ENCODE measurements at regions not wholly inside any gene's neighbourhood (a gene's known extent, or its start where the extent isn't known, plus 50 kb on each side); places are given as distances from the start of the nearest gene placed in this dataset.

DNA sequence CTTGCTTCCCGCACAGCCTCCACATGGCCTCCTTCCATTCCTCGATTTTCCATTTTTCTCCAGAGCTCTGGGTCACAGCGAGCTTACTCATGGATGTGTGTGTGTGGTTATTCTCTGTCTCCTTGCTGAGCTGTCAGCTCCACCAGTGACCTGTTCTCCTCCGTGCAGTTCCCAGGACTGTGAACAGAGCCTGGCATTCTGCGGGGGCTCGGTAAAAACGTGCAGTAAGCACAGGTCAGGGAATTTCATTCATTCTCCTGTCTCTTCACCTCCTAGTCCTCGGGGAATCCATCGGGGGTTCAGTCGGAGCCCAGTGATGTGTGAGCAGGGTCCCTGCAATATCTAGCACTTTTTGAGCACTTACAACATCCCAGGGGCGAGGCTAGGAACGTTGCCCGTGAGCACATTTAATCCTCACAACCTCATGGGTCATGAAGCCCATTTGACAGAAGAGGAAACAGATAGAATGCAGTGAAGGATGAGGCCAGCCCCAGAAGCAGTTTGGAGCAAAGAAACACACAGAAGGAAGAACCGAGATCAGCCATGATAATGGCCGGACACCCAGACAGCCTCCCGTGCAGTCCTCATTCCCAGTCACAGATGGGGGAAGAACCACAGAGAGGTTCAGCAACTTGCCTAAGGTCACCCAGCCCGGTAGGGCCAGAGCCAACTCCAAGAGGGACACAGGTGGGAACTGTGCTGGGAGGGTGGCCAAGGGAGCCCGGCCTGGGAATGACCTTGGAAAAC lies 183.2 kb upstream of the GSE1 start:
- TF ChIP-seq, protein P1, sequence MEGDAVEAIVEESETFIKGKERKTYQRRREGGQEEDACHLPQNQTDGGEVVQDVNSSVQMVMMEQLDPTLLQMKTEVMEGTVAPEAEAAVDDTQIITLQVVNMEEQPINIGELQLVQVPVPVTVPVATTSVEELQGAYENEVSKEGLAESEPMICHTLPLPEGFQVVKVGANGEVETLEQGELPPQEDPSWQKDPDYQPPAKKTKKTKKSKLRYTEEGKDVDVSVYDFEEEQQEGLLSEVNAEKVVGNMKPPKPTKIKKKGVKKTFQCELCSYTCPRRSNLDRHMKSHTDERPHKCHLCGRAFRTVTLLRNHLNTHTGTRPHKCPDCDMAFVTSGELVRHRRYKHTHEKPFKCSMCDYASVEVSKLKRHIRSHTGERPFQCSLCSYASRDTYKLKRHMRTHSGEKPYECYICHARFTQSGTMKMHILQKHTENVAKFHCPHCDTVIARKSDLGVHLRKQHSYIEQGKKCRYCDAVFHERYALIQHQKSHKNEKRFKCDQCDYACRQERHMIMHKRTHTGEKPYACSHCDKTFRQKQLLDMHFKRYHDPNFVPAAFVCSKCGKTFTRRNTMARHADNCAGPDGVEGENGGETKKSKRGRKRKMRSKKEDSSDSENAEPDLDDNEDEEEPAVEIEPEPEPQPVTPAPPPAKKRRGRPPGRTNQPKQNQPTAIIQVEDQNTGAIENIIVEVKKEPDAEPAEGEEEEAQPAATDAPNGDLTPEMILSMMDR (IDR thresholded peaks at IDR 0.05; ENCODE audit: low read depth, low read length) = no peak
- no peaks in the 10 kb centered on the region for H3K9me3 ChIP-seq (ENCODE audit: low read depth)
- H3K4me1 ChIP-seq (ENCODE audit: low read depth) = peaks cover 22% of the 10 kb centered on the region
- no peak for DNase-seq (ENCODE audit: low read depth in 1 of 2, low spot score in 1 of 2)
- H3K4me3 ChIP-seq = no peak overlapping the region
- no peaks in the 10 kb centered on the region for H3K36me3 ChIP-seq
- no peaks in the 10 kb centered on the region for H3K27me3 ChIP-seq
- H3K27ac ChIP-seq = peak overlapping the region; percentile 59

DNA sequence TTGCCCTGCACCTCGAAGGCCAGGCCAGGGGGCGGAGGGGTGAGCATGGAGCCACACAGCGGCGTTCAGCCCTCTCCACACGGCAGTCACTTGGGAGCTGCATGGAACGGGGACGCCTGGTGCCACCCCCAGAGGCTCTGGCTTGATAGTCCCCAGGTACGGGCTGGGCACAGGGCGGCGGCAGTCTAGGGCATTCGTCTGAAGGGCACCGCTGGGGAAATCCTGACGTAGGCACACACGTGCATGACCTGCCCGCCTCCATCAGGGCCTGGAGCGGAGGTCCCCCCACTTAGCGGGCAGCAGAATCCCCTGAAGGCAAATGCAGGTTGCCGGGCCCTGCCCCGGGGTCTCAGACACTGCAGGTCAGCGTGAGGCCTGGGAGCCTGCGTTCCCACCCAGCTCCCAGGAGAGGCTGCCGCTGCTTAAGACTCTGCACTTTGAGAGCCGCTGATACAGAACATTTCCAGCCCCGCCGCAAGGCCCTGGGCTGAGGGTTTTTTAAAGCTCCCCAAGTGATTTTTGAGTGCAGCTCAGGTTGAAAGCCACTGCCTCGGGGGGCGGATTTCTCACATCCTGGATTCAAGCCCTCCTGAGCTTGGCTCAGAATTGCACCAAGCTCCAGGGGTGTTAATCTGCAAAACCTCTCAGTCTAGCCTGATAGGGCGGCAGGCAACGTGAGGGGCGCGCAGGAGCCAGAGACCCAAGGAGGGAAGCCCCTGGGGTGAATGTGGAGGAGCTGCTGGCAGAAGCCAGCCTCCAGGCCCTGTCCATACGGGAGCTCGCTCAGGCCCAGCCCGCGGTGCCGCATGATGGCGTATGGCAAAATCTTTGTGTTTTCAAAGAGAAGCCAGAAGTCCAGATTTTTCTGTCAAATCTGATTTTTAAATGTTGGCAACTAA lies 182.3 kb upstream of the GSE1 start:
- no peaks in the 10 kb centered on the region for H3K36me3 ChIP-seq
- peak overlapping the region; percentile 59 for H3K27ac ChIP-seq
- peaks cover 27% of the 10 kb centered on the region for H3K4me1 ChIP-seq (ENCODE audit: low read depth)
- H3K27me3 ChIP-seq = no peaks in the 10 kb centered on the region
- TF ChIP-seq, protein P1 (IDR thresholded peaks at IDR 0.05; ENCODE audit: low read depth, low read length) = no peak
- H3K4me3 ChIP-seq = no peak overlapping the region
- peak in 1 of 2 donors; percentile 78 for DNase-seq (ENCODE audit: low read depth in 1 of 2, low spot score in 1 of 2)
- H3K9me3 ChIP-seq (ENCODE audit: low read depth) = no peaks in the 10 kb centered on the region

DNA sequence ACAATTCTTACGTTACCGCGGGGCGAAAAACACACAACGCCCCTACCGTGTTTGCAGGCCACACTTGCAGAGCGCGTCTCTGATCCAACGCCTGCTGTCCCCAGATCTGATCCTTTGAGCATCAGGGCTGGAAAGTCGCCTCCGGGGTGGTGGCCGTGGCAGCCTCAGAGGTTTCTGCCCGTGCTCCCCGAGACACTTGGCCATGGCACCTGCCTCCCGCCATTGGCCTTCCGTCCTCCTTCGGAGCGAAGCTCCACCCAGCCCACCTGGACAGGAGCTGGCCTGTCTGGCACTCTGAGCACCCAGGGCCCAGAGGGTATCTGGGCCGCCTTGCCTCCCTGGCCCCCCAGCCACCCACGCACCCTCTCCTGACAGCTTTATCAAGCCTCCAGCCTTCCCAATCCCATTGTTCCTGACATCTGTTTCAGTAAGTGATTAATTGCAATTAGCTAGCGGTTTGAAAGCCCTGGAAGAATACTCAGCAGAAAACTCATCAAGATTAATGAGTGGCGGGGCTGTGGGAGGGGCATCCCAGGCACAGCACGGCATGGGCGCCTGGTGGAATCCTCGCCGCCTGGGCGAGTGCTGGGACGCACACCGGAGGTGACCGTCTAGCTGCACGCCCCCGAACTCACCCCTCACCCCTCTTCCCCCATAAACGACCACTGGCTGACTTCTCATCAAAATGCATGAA lies 181.5 kb upstream of the GSE1 start:
- Histone ChIP-seq H3K4me1 (ENCODE audit: low read depth) (peaks cover 33% of the 10 kb centered on the region), H3K36me3 (no peaks in the 10 kb centered on the region), H3K9me3 (ENCODE audit: low read depth) (no peaks in the 10 kb centered on the region), H3K27ac (peak overlapping the region; percentile 59), H3K27me3 (no peaks in the 10 kb centered on the region), H3K4me3 (no peak overlapping the region)
- DNase-seq (ENCODE audit: low read depth in 1 of 2, low spot score in 1 of 2) = no peak
- TF ChIP-seq, protein P1 (IDR thresholded peaks at IDR 0.05; ENCODE audit: low read depth, low read length) = no peak

DNA sequence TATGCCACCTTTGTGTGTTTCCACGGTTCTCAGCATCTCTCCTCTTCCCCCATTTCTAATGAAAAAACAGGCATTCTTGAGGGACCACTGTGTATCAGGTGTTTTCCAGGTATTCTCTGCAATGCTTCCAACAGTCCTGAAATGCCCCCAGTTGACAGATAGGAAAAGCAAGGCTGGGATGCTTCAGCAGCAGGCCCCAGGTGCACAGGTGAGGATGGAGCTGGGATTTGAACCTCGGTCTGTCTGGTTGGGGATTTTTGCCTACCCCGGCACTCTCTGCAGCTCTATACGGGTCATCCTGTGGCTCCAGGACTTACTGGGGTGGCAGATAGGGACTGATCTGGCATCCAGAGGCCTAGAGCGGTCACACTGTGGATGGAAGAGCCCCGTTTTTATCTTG lies 180.5 kb upstream of the GSE1 start:
- no peak for DNase-seq (ENCODE audit: low read depth in 1 of 2, low spot score in 1 of 2)
- Histone ChIP-seq H3K36me3 (no peaks in the 10 kb centered on the region), H3K27ac (no peak overlapping the region), H3K27me3 (no peaks in the 10 kb centered on the region), H3K9me3 (ENCODE audit: low read depth) (no peaks in the 10 kb centered on the region), H3K4me1 (ENCODE audit: low read depth) (peaks cover 42% of the 10 kb centered on the region), H3K4me3 (no peak overlapping the region)
- TF ChIP-seq, protein P1 (IDR thresholded peaks at IDR 0.05; ENCODE audit: low read depth, low read length) = no peak

DNA sequence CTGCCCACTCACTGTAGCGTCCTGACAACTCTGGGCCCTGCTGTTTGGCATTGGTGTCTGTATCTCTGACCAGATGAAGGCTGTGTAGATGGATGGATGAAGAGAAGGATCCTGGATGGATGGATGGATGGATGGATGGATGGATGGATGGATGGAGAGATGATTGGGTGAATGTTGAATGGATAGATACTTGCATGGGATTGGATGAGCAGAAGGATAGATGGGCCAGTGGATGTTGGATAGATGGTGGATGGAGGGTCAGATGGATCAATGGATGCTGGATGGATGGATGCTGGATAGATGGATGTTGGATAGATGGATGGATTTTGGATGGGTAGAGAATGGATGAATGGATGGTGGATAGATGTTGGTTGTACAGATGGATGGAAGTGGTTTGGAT lies 179.6 kb upstream of the GSE1 start:
- DNase-seq (ENCODE audit: low read depth in 1 of 2, low spot score in 1 of 2) = no peak
- peaks cover 45% of the 10 kb centered on the region for H3K4me1 ChIP-seq (ENCODE audit: low read depth)
- TF ChIP-seq, protein P1 (IDR thresholded peaks at IDR 0.05; ENCODE audit: low read depth, low read length) = no peak
- H3K27ac ChIP-seq = no peak overlapping the region
- no peaks in the 10 kb centered on the region for H3K36me3 ChIP-seq
- H3K27me3 ChIP-seq = no peaks in the 10 kb centered on the region
- no peak overlapping the region for H3K4me3 ChIP-seq
- H3K9me3 ChIP-seq (ENCODE audit: low read depth) = no peaks in the 10 kb centered on the region
